Esophagus muscularis mucosa (tissue), 4 donors: ENCODE measurements at regions not wholly inside any gene's neighbourhood (a gene's known extent, or its start where the extent isn't known, plus 50 kb on each side); places are given as distances from the start of the nearest gene placed in this dataset.

Experiments used
- DNase-seq: peaks from one replicate; pipeline ENCODE4 v3.0.0-alpha.2; 2017; ENCODE audit errors: extremely low spot score
- H3K27ac ChIP-seq, 4 donors: fragments of 200-600 bp; sonication (generic); replicated peaks in 1 of 4; 1 replicate in 3 of 4; 2 replicates in 1 of 4; pipeline ENCODE4 v1.5.1; 2016 to 2019; ENCODE audit warnings: mild to moderate bottlenecking in 1 of 4
- H3K27me3 ChIP-seq, 4 donors: fragments of 200-600 bp; sonication (generic); one replicate each; pipeline versions ENCODE4 v1.5.1 to v1.6.0; 2016 to 2019
- H3K36me3 ChIP-seq, 4 donors: fragments of 200-600 bp; sonication (generic); one replicate each; pipeline ENCODE4 v1.5.1; 2016 to 2019
- H3K4me1 ChIP-seq, 4 donors: fragments of 200-600 bp; sonication (generic); one replicate each; pipeline ENCODE4 v1.5.1; 2016 to 2019
- H3K4me3 ChIP-seq, 4 donors: fragments of 200-600 bp; sonication (generic); 1 replicate in 2 of 4; 2 replicates in 2 of 4; pipeline ENCODE4 v1.5.1; 2016 to 2019; ENCODE audit warnings: mild to moderate bottlenecking in 4 of 4, moderate library complexity in 1 of 4
- H3K9me3 ChIP-seq, 4 donors: fragments of 200-600 bp; sonication (generic); 1 replicate in 3 of 4; 2 replicates in 1 of 4; pipeline ENCODE4 v1.5.1; 2016 to 2019
- CTCF ChIP-seq, 3 experiments: fragments of 200-600 bp in 2 of 3; fragments of 450-650 bp in 1 of 3; sonication (generic) in 2 of 3; IDR thresholded peaks; one replicate each; pipeline ENCODE4 v1.5.1; 2017 to 2019; ENCODE audit warnings: antibody characterized with exemption in 3 of 3, mild to moderate bottlenecking in 2 of 3, moderate library complexity in 1 of 3
- EP300 ChIP-seq: sonication (generic); formaldehyde crosslinking; IDR thresholded peaks from one replicate; pipeline ENCODE4 v1.6.1; 2017; ENCODE audit warnings: antibody characterized with exemption
- POLR2A ChIP-seq: fragments of 450-650 bp; IDR thresholded peaks from one replicate; pipeline ENCODE4 v1.6.1; 2017; ENCODE audit warnings: antibody characterized with exemption, moderate library complexity, mild to moderate bottlenecking, low read depth
- POLR2AphosphoS5 ChIP-seq, 2 donors: sonication (generic); formaldehyde crosslinking; IDR thresholded peaks; one replicate each; pipeline ENCODE4 v1.6.1; 2017; ENCODE audit warnings: antibody characterized with exemption in 2 of 2
- WGBS: methylation state at CpG from one replicate; pipeline ENCODE4 v1.1.5; 2018; 5-methylcytosine and 5-hydroxymethylcytosine counted together
- intact Hi-C: fragments of 100-400 bp; cut with DNase I; formaldehyde crosslinking; loops from one replicate; pipeline ENCODE4 v1.15.1; 2023

- 76% methylated on average over 4 of the region's 4 CpGs for WGBS
- no peak for DNase-seq
- Histone ChIP-seq H3K4me3 (no peak overlapping the region), H3K27ac (no peak overlapping the region), H3K9me3 (peaks cover 0 to 9% (median 0%) of the 10 kb centered on the region in 4 donors), H3K4me1 (no peaks in the 10 kb centered on the region), H3K27me3 (no peaks in the 10 kb centered on the region), H3K36me3 (no peaks in the 10 kb centered on the region)
- TF ChIP-seq POLR2A (no peak), CTCF (IDR thresholded peaks at IDR 0.05) (no peak), POLR2AphosphoS5 (IDR thresholded peaks at IDR 0.05) (no peak)
- intact Hi-C loops: no loop called here
These were observed 936.9 kb upstream of the EEF2KMT start for GRCh38 chr16:6034511-6034910.

- DNase-seq: no peak
- WGBS: 53% methylated on average over 3 of the region's 3 CpGs
- H3K9me3 ChIP-seq: peaks cover 0 to 7% (median 0%) of the 10 kb centered on the region in 4 donors
- no peak for TF ChIP-seq CTCF (IDR thresholded peaks at IDR 0.05)
- no peak for TF ChIP-seq EP300
- no peak for TF ChIP-seq POLR2AphosphoS5 (IDR thresholded peaks at IDR 0.05)
- no peak for TF ChIP-seq POLR2A
- intact Hi-C loops: no loop called here
- H3K4me3 ChIP-seq: no peak overlapping the region
- H3K4me1 ChIP-seq: no peaks in the 10 kb centered on the region
- H3K27me3 ChIP-seq: no peaks in the 10 kb centered on the region
- no peak overlapping the region for H3K27ac ChIP-seq
- no peaks in the 10 kb centered on the region for H3K36me3 ChIP-seq
These were observed 934.8 kb upstream of the EEF2KMT start for GRCh38 chr16:6032438-6032837.

- Histone ChIP-seq H3K27me3 (no peaks in the 10 kb centered on the region), H3K4me1 (no peaks in the 10 kb centered on the region), H3K9me3 (peaks cover 0 to 7% (median 0%) of the 10 kb centered on the region in 4 donors), H3K4me3 (no peak overlapping the region), H3K27ac (no peak overlapping the region), H3K36me3 (no peaks in the 10 kb centered on the region)
- 52% methylated on average over 7 of the region's 7 CpGs for WGBS
- TF ChIP-seq POLR2AphosphoS5 (IDR thresholded peaks at IDR 0.05) (no peak), EP300 (no peak), POLR2A (no peak), CTCF (IDR thresholded peaks at IDR 0.05) (no peak)
- DNase-seq: no peak
- intact Hi-C loops: no loop called here
These were observed 934.0 kb upstream of the EEF2KMT start for GRCh38 chr16:6031567-6031966.

GRCh38 chr16:6031102-6031501 lies 933.5 kb upstream of the EEF2KMT start:
- H3K27ac ChIP-seq: no peak overlapping the region
- no peak for DNase-seq
- intact Hi-C loops: no loop called here
- 74% methylated on average over 5 of the region's 5 CpGs for WGBS
- H3K4me3 ChIP-seq: no peak overlapping the region
- no peaks in the 10 kb centered on the region for H3K36me3 ChIP-seq
- peaks cover 0 to 7% (median 0%) of the 10 kb centered on the region in 4 donors for H3K9me3 ChIP-seq
- H3K27me3 ChIP-seq: no peaks in the 10 kb centered on the region
- TF ChIP-seq POLR2A: no peak
- no peak for TF ChIP-seq CTCF (IDR thresholded peaks at IDR 0.05)
- TF ChIP-seq EP300: no peak
- no peak for TF ChIP-seq POLR2AphosphoS5 (IDR thresholded peaks at IDR 0.05)
- no peaks in the 10 kb centered on the region for H3K4me1 ChIP-seq

- intact Hi-C loops: no loop called here
- no peaks in the 10 kb centered on the region for H3K27me3 ChIP-seq
- no peak for TF ChIP-seq POLR2A
- H3K27ac ChIP-seq: no peak overlapping the region
- WGBS: 80% methylated on average over 7 of the region's 7 CpGs
- H3K9me3 ChIP-seq: no peaks in the 10 kb centered on the region
- no peak overlapping the region for H3K4me3 ChIP-seq
- H3K36me3 ChIP-seq: no peaks in the 10 kb centered on the region
- H3K4me1 ChIP-seq: no peaks in the 10 kb centered on the region
- DNase-seq: no peak
These were observed 930.1 kb upstream of the EEF2KMT start for GRCh38 chr16:6027733-6028132.
